ENCODE measurements at regions not wholly inside any gene's neighbourhood (a gene's known extent, or its start where the extent isn't known, plus 50 kb on each side); places are given as distances from the start of the nearest gene placed in this dataset.

GRCh38 chr4:176896211-176896610 is 103.5 kb upstream of the VEGFC start:
- intact Hi-C loops (cut with DNase I) = no loop called here
- DNase-seq (ENCODE audit: low spot score) = no peak

- no peak for DNase-seq (ENCODE audit: low spot score)
- intact Hi-C loops (cut with DNase I) = no loop called here
Observed at GRCh38 chr4:176897226-176897625, 104.5 kb upstream of the VEGFC start.

- intact Hi-C loops (cut with DNase I) = no loop called here
- no peak for DNase-seq (ENCODE audit: low spot score)
Observed at GRCh38 chr4:176898791-176899190, 106.1 kb upstream of the VEGFC start.

GRCh38 chr4:176902710-176903323 is 110.1 kb upstream of the VEGFC start:
- DNase-seq (ENCODE audit: low spot score) = no peak
- intact Hi-C loops (cut with DNase I) = no loop called here

GRCh38 chr4:176906709-176907108 is 114.0 kb upstream of the VEGFC start:
- no peak for DNase-seq (ENCODE audit: low spot score)
- intact Hi-C loops (cut with DNase I) = no loop called here

GRCh38 chr4:176910646-176911045 is 117.9 kb upstream of the VEGFC start:
- DNase-seq (ENCODE audit: low spot score) = no peak
- intact Hi-C loops (cut with DNase I) = no loop called here

GRCh38 chr4:176919631-176920030 is 126.9 kb upstream of the VEGFC start:
- intact Hi-C loops (cut with DNase I) = no loop called here
- DNase-seq (ENCODE audit: low spot score) = no peak

- DNase-seq (ENCODE audit: low spot score) = no peak
- intact Hi-C loops (cut with DNase I) = no loop called here
Observed at GRCh38 chr4:176920694-176921093, 128.0 kb upstream of the VEGFC start.

- intact Hi-C loops (cut with DNase I) = no loop called here
- DNase-seq (ENCODE audit: low spot score) = no peak
Observed at GRCh38 chr4:176921256-176921655, 128.5 kb upstream of the VEGFC start.

- DNase-seq (ENCODE audit: low spot score) = no peak
- intact Hi-C loops (cut with DNase I) = no loop called here
Observed at GRCh38 chr4:176924238-176924637, 131.5 kb upstream of the VEGFC start.

GRCh38 chr4:176925962-176926361 is 133.2 kb upstream of the VEGFC start:
- intact Hi-C loops (cut with DNase I) = no loop called here
- no peak for DNase-seq (ENCODE audit: low spot score)

- intact Hi-C loops (cut with DNase I) = no loop called here
Observed at GRCh38 chr4:176927117-176927516, 134.4 kb upstream of the VEGFC start.

GRCh38 chr4:176927664-176928063 is 134.9 kb upstream of the VEGFC start:
- no peak for DNase-seq (ENCODE audit: low spot score)
- intact Hi-C loops (cut with DNase I) = no loop called here

More at GRCh38 chr4:176927117-176927516, 134.4 kb upstream of the VEGFC start:
- no peak for DNase-seq (ENCODE audit: low spot score)

- intact Hi-C loops (cut with DNase I) = no loop called here
- no peak for DNase-seq (ENCODE audit: low spot score)
Observed at GRCh38 chr4:176939445-176939844, 146.7 kb upstream of the VEGFC start.

- intact Hi-C loops (cut with DNase I) = no loop called here
Observed at GRCh38 chr4:176945334-176945733, 152.6 kb upstream of the VEGFC start.

GRCh38 chr4:176949029-176949428 is 156.3 kb upstream of the VEGFC start:
- intact Hi-C loops (cut with DNase I) = no loop called here
- DNase-seq (ENCODE audit: low spot score) = no peak

More at GRCh38 chr4:176945334-176945733, 152.6 kb upstream of the VEGFC start:
- DNase-seq (ENCODE audit: low spot score) = no peak

- DNase-seq (ENCODE audit: low spot score) = no peak
- intact Hi-C loops (cut with DNase I) = no loop called here
Observed at GRCh38 chr4:176953021-176953420, 160.3 kb upstream of the VEGFC start.

GRCh38 chr4:176957353-176958118 is 164.8 kb upstream of the VEGFC start:
- no peak for DNase-seq (ENCODE audit: low spot score)
- intact Hi-C loops (cut with DNase I) = no loop called here

- intact Hi-C loops (cut with DNase I) = no loop called here
- DNase-seq (ENCODE audit: low spot score) = no peak
Observed at GRCh38 chr4:176959980-176960379, 167.3 kb upstream of the VEGFC start.

GRCh38 chr4:176963121-176963520 is 170.4 kb upstream of the VEGFC start:
- no peak for DNase-seq (ENCODE audit: low spot score)
- intact Hi-C loops (cut with DNase I) = no loop called here

- DNase-seq (ENCODE audit: low spot score) = no peak
Observed at GRCh38 chr4:176964116-176964691, 171.5 kb upstream of the VEGFC start.

More at GRCh38 chr4:176964116-176964691, 171.5 kb upstream of the VEGFC start:
- intact Hi-C loops (cut with DNase I) = no loop called here

All from posterior vena cava (tissue), 2 donors.